Stomach (tissue), 8 donors: ENCODE measurements at regions not wholly inside any gene's neighbourhood (a gene's known extent, or its start where the extent isn't known, plus 50 kb on each side); places are given as distances from the start of the nearest gene placed in this dataset.

Experiments
- DNase-seq, 2 donors: peaks; one replicate each; pipeline versions ENCODE4 v3.0.0 to v3.0.0-alpha.2; 2013 to 2019
- H3K27ac ChIP-seq, 5 donors: fragments of 200-600 bp in 4 of 5; sonication (generic) in 4 of 5; one replicate each; pipeline ENCODE4 v1.5.1; 2013 to 2019; ENCODE audit warnings: mild to moderate bottlenecking in 1 of 5, moderate library complexity in 1 of 5
- H3K27me3 ChIP-seq, 3 donors: fragments of 200-600 bp; sonication (generic); one replicate each; pipeline ENCODE4 v1.5.1; 2017 to 2019; ENCODE audit warnings: mixed run types in 1 of 3
- H3K36me3 ChIP-seq, 4 donors: fragments of 200-600 bp; sonication (generic); 1 replicate in 3 of 4; 2 replicates in 1 of 4; pipeline ENCODE4 v1.5.1; 2016 to 2019
- H3K4me1 ChIP-seq, 4 donors: fragments of 200-600 bp; sonication (generic); one replicate each; pipeline ENCODE4 v1.5.1; 2016 to 2019
- H3K4me3 ChIP-seq, 4 donors: fragments of 200-600 bp; sonication (generic) in 3 of 4; one replicate each; pipeline ENCODE4 v1.5.1; 2016 to 2019; ENCODE audit warnings: mild to moderate bottlenecking in 1 of 4
- H3K9me3 ChIP-seq, 4 donors: fragments of 200-600 bp; sonication (generic); one replicate each; pipeline ENCODE4 v1.5.1; 2016 to 2019
- CTCF ChIP-seq, 7 experiments: fragments of 450-650 bp in 4 of 7; fragments of 200-600 bp in 3 of 7; sonication (generic) in 3 of 7; IDR thresholded peaks; one replicate each; pipeline ENCODE4 v1.5.1; 2016 to 2019; ENCODE audit warnings: antibody characterized with exemption in 7 of 7, control low read depth in 2 of 7, mild to moderate bottlenecking in 1 of 7
- EP300 ChIP-seq: sonication (generic); formaldehyde crosslinking; IDR thresholded peaks from one replicate; pipeline ENCODE4 v1.6.1; 2017; ENCODE audit warnings: antibody characterized with exemption
- POLR2A ChIP-seq, 4 donors: fragments of 450-650 bp; IDR thresholded peaks; one replicate each; pipeline ENCODE4 v1.6.1; 2016; ENCODE audit warnings: antibody characterized with exemption in 4 of 4, control low read depth in 2 of 4, mild to moderate bottlenecking in 1 of 4, moderate library complexity in 1 of 4
- POLR2AphosphoS5 ChIP-seq, 3 donors: sonication (generic); formaldehyde crosslinking; IDR thresholded peaks; one replicate each; pipeline ENCODE4 v1.6.1; 2016; ENCODE audit warnings: antibody characterized with exemption in 3 of 3
- WGBS, 5 donors: extraction: QIAGEN DNeasy Blood & Tissue Kit in 3 of 5; methylation state at CpG; one replicate each; pipeline versions ENCODE4 v1.1.5 to v1.1.7; 2013 to 2018; 5-methylcytosine and 5-hydroxymethylcytosine counted together
- intact Hi-C: fragments of 100-400 bp; cut with DNase I; formaldehyde crosslinking; loops from one replicate; pipeline ENCODE4 v1.15.1; 2023; ENCODE audit warnings: low total_unique reads
- donor health status: healthy with polysubstance abuse.
- donor health status: Bipolar disorder and iron deficiency.
- donor health status: healthy.

GRCh38 chr13:111911754-111912452 lies 155.0 kb upstream of the SOX1 start:
- no peaks in the 10 kb centered on the region for H3K9me3 ChIP-seq
- no peak for DNase-seq
- intact Hi-C loops, result no loop called here
- H3K36me3 ChIP-seq, result no peaks in the 10 kb centered on the region
- TF ChIP-seq EP300 (no peak), CTCF (IDR thresholded peaks at IDR 0.05) (no peak), POLR2A (IDR thresholded peaks at IDR 0.05) (no peak), POLR2AphosphoS5 (IDR thresholded peaks at IDR 0.05) (no peak)
- H3K4me1 ChIP-seq, result no peaks in the 10 kb centered on the region
- no peak overlapping the region for H3K4me3 ChIP-seq
- 82 to 88% (median 84%) methylated on average over 11 of the region's 11 CpGs for WGBS, 5 donors
- no peak overlapping the region for H3K27ac ChIP-seq
- peaks cover 0 to 47% (median 0%) of the 10 kb centered on the region in 3 donors for H3K27me3 ChIP-seq

- no peak overlapping the region for H3K27ac ChIP-seq
- TF ChIP-seq POLR2A (IDR thresholded peaks at IDR 0.05) (no peak), CTCF (IDR thresholded peaks at IDR 0.05) (no peak), POLR2AphosphoS5 (IDR thresholded peaks at IDR 0.05) (no peak), EP300 (no peak)
- DNase-seq, result no peak
- no peaks in the 10 kb centered on the region for H3K36me3 ChIP-seq
- 89 to 95% (median 93%) methylated on average over 14 to 16 of the region's 16 CpGs for WGBS, 5 donors
- intact Hi-C loops, result no loop called here
- no peaks in the 10 kb centered on the region for H3K4me1 ChIP-seq
- no peak overlapping the region for H3K4me3 ChIP-seq
- no peaks in the 10 kb centered on the region for H3K9me3 ChIP-seq
- H3K27me3 ChIP-seq, result peaks cover 0 to 43% (median 0%) of the 10 kb centered on the region in 3 donors
These were observed 154.5 kb upstream of the SOX1 start for GRCh38 chr13:111912453-111912866.

- peaks cover 0 to 41% (median 0%) of the 10 kb centered on the region in 3 donors for H3K27me3 ChIP-seq
- H3K27ac ChIP-seq, result no peak overlapping the region
- intact Hi-C loops, result no loop called here
- TF ChIP-seq POLR2AphosphoS5 (IDR thresholded peaks at IDR 0.05) (no peak), CTCF (IDR thresholded peaks at IDR 0.05) (no peak), EP300 (no peak), POLR2A (IDR thresholded peaks at IDR 0.05) (no peak)
- no peaks in the 10 kb centered on the region for H3K36me3 ChIP-seq
- H3K4me3 ChIP-seq, result no peak overlapping the region
- DNase-seq, result peak in 1 of 2 donors; percentile 17
- no peaks in the 10 kb centered on the region for H3K4me1 ChIP-seq
- no peaks in the 10 kb centered on the region for H3K9me3 ChIP-seq
- 63 to 69% (median 68%) methylated on average over 24 to 25 of the region's 25 CpGs for WGBS, 5 donors
These were observed 153.8 kb upstream of the SOX1 start for GRCh38 chr13:111912991-111913760.

GRCh38 chr13:111913761-111914140 lies 153.2 kb upstream of the SOX1 start:
- TF ChIP-seq POLR2A (IDR thresholded peaks at IDR 0.05), result no peak
- TF ChIP-seq POLR2AphosphoS5 (IDR thresholded peaks at IDR 0.05), result no peak
- no peak for TF ChIP-seq EP300
- H3K9me3 ChIP-seq, result no peaks in the 10 kb centered on the region
- peak in 1 of 2 donors; percentile 18 for DNase-seq
- no peaks in the 10 kb centered on the region for H3K4me1 ChIP-seq
- 44 to 60% (median 50%) methylated on average over 9 of the region's 9 CpGs for WGBS, 5 donors
- peaks cover 0 to 42% (median 0%) of the 10 kb centered on the region in 3 donors for H3K27me3 ChIP-seq
- H3K4me3 ChIP-seq, result no peak overlapping the region
- H3K27ac ChIP-seq, result no peak overlapping the region
- intact Hi-C loops, result no loop called here
- no peaks in the 10 kb centered on the region for H3K36me3 ChIP-seq
